Osteoblast (primary cell): ENCODE measurements at regions not wholly inside any gene's neighbourhood (a gene's known extent, or its start where the extent isn't known, plus 50 kb on each side); places are given as distances from the start of the nearest gene placed in this dataset.

ENCODE experiments used
- DNase-seq: peaks from one replicate; pipeline ENCODE4 v3.0.0; 2011; ENCODE audit warnings: low spot score, mixed read lengths; ENCODE audit not compliant: insufficient read length; ENCODE audit errors: missing footprints
- H2AFZ ChIP-seq: 2 replicates; pipeline ENCODE4 v1.6.0; 2011; ENCODE audit warnings: mild to moderate bottlenecking, low read length
- H3K27ac ChIP-seq: 2 replicates; pipeline ENCODE4 v1.5.1; 2011; ENCODE audit warnings: mild to moderate bottlenecking, low read depth, low read length, moderate library complexity
- H3K27me3 ChIP-seq: 2 replicates; pipeline ENCODE4 v1.6.0; 2012; ENCODE audit warnings: mild to moderate bottlenecking, control low read depth, inconsistent platforms, low read length, moderate library complexity; ENCODE audit not compliant: insufficient read depth
- H3K36me3 ChIP-seq: 2 replicates; pipeline ENCODE4 v1.5.1; 2011; ENCODE audit warnings: mild to moderate bottlenecking, low read length, control low read depth, moderate library complexity; ENCODE audit not compliant: insufficient read depth
- H3K4me1 ChIP-seq: 2 replicates; pipeline ENCODE4 v1.5.1; 2011; ENCODE audit warnings: mild to moderate bottlenecking, low read length, control low read depth, moderate library complexity; ENCODE audit not compliant: insufficient read depth
- H3K4me2 ChIP-seq: 2 replicates; pipeline ENCODE4 v1.6.0; 2011; ENCODE audit warnings: mild to moderate bottlenecking, low read length; ENCODE audit not compliant: insufficient read depth
- H3K4me3 ChIP-seq: fragments of 200-600 bp; sonication (generic); 3 replicates; pipeline ENCODE4 v1.5.1; 2012; ENCODE audit warnings: mild to moderate bottlenecking, low read length, inconsistent platforms; ENCODE audit not compliant: insufficient read depth
- H3K79me2 ChIP-seq: 2 replicates; pipeline ENCODE4 v1.6.0; 2012; ENCODE audit warnings: mild to moderate bottlenecking, low read length, control low read depth, inconsistent platforms; ENCODE audit not compliant: insufficient read depth
- H3K9me3 ChIP-seq: 2 replicates; pipeline ENCODE4 v1.5.1; 2011; ENCODE audit warnings: low read depth, low read length, control low read depth
- H4K20me1 ChIP-seq: 2 replicates; pipeline ENCODE4 v1.6.0; 2012; ENCODE audit warnings: mild to moderate bottlenecking, low read length, control low read depth; ENCODE audit not compliant: insufficient read depth
- CTCF ChIP-seq: IDR thresholded peaks from 2 replicates; pipeline ENCODE4 v1.5.1; 2011; ENCODE audit warnings: mild to moderate bottlenecking, low read depth, low read length, moderate library complexity; ENCODE audit errors: extremely low read depth

DNA sequence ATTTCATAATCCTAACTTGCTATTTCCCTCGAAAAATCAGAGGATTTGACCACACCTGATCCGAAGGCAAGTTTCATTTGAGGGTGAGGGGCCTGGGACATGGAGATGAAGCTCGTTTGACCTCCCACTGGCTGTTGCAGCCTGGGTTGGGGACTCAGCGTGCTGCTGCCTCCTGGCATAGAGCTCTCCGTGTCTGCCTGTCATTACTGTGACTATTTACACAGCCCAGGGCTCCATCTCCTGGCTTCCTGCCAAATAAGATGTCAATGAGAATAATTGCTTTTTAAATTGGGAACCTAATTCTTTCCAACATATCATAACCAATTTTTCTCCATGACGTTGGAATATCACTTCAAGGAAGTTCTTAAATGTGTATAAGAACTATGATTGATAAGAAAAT is 139.3 kb upstream of the COBL start:
- Histone ChIP-seq H3K79me2 (no peaks in the 10 kb centered on the region), H3K4me2 (no peak overlapping the region), H3K9me3 (no peaks in the 10 kb centered on the region), H3K4me1 (no peaks in the 10 kb centered on the region), H4K20me1 (no peaks in the 10 kb centered on the region), H3K27me3 (no peaks in the 10 kb centered on the region), H3K27ac (no peak overlapping the region), H2AFZ (no peak overlapping the region), H3K4me3 (no peak overlapping the region), H3K36me3 (no peaks in the 10 kb centered on the region)
- no peak for DNase-seq
- no peak for TF ChIP-seq CTCF

DNA sequence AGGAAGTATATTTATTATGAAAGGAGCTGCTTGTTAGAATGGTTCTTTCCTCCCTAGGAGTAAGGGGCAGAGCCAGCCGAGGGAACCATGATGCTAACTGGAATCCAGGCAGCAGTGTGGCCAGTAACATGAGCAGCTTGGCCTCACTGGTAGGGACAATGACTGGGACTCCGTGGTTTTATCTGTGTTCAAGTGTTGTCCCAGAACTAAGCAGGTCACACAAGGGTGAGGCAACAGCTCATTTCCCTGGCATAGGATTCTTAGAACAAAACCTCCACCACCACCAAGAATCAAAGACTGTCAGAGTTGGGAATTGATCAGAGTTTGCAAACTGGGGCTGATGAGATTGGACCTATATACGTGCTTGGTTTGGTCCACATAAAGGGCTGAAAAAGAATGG is 138.9 kb upstream of the COBL start:
- H3K4me1 ChIP-seq, result no peaks in the 10 kb centered on the region
- no peak for DNase-seq
- H3K4me3 ChIP-seq, result no peak overlapping the region
- no peak overlapping the region for H3K27ac ChIP-seq
- no peak for TF ChIP-seq CTCF
- no peaks in the 10 kb centered on the region for H3K27me3 ChIP-seq
- H3K79me2 ChIP-seq, result no peaks in the 10 kb centered on the region
- no peaks in the 10 kb centered on the region for H3K36me3 ChIP-seq
- H4K20me1 ChIP-seq, result no peaks in the 10 kb centered on the region
- no peak overlapping the region for H3K4me2 ChIP-seq
- no peaks in the 10 kb centered on the region for H3K9me3 ChIP-seq
- H2AFZ ChIP-seq, result no peak overlapping the region

DNA sequence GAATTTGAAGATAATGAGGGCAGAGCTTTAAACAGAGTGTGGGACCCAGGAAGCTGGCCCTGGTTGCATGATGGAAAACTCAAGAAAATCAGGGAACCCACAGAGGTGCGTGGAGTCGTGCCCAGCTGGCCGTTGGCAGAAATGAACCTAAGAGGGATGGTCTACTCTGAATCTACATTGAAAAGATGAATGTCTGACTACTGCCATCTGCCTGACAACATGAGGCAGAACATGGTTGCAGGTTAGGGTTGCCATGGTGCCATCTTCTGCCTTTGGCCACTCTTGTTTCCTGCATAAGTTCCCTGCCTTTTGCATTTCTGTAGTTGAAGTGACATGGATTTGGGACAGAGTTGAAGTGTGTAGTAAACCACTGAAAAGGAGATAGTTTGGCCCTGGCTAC is 138.5 kb upstream of the COBL start:
- Histone ChIP-seq H3K4me2 (no peak overlapping the region), H3K9me3 (no peaks in the 10 kb centered on the region), H3K27me3 (no peaks in the 10 kb centered on the region), H2AFZ (no peak overlapping the region), H3K27ac (no peak overlapping the region), H3K4me3 (no peak overlapping the region), H3K36me3 (no peaks in the 10 kb centered on the region), H4K20me1 (no peaks in the 10 kb centered on the region), H3K79me2 (no peaks in the 10 kb centered on the region), H3K4me1 (no peaks in the 10 kb centered on the region)
- no peak for TF ChIP-seq CTCF
- no peak for DNase-seq

DNA sequence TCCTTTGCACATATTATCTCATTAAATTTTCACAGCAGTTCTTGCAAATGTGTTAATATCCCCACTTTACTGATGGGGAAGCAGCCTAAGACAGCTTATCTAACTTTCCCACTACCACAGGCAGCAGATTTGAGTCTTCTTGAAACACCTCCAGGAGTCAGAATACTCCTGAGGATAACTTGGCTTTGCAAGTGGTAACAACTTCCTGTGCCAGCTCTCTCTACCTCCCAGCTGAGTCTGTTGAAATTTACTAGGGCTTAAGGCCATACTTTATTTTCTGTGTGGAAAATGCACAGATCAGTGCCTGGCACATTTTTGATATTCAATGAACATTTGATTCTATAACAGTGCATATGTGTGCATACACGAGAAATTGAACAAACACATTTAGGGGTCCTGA is 136.1 kb upstream of the COBL start:
- Histone ChIP-seq H3K27ac (no peak overlapping the region), H3K4me1 (no peaks in the 10 kb centered on the region), H2AFZ (no peak overlapping the region), H3K4me2 (no peak overlapping the region), H4K20me1 (no peaks in the 10 kb centered on the region), H3K36me3 (no peaks in the 10 kb centered on the region), H3K9me3 (no peaks in the 10 kb centered on the region), H3K79me2 (no peaks in the 10 kb centered on the region), H3K4me3 (no peak overlapping the region), H3K27me3 (no peaks in the 10 kb centered on the region)
- no peak for DNase-seq
- TF ChIP-seq CTCF, result no peak
